H9 (cell line): ENCODE measurements at regions not wholly inside any gene's neighbourhood (a gene's known extent, or its start where the extent isn't known, plus 50 kb on each side); places are given as distances from the start of the nearest gene placed in this dataset.

Experiments
- DNase-seq: peaks from one replicate; pipeline ENCODE4 v3.0.0-alpha.2; 2017
- H2AFZ ChIP-seq: one replicate; pipeline ENCODE4 v1.6.1; 2013; ENCODE audit warnings: mild to moderate bottlenecking, low read length, control low read depth, moderate library complexity
- H2AK5ac ChIP-seq: 2 replicates; pipeline ENCODE4 v1.6.1; 2013; ENCODE audit warnings: low read length, control low read depth, mixed read lengths; ENCODE audit not compliant: insufficient read length
- H2BK120ac ChIP-seq: one replicate; pipeline ENCODE4 v1.6.1; 2013; ENCODE audit warnings: low read depth, mild to moderate bottlenecking, low read length, control low read depth, inconsistent platforms; ENCODE audit not compliant: poor library complexity, severe bottlenecking
- H2BK12ac ChIP-seq: 2 replicates; pipeline ENCODE4 v1.6.1; 2013; ENCODE audit warnings: low read length, control low read depth, mixed read lengths, low read depth; ENCODE audit not compliant: insufficient read length
- H2BK15ac ChIP-seq: 2 replicates; pipeline ENCODE4 v1.6.1; 2013; ENCODE audit warnings: low read depth, low read length, control low read depth
- H2BK20ac ChIP-seq: one replicate; pipeline ENCODE4 v1.6.1; 2013; ENCODE audit warnings: low read depth, mild to moderate bottlenecking, low read length, control low read depth, inconsistent platforms; ENCODE audit not compliant: poor library complexity, severe bottlenecking
- H2BK5ac ChIP-seq: 2 replicates; pipeline ENCODE4 v1.6.1; 2013; ENCODE audit warnings: low read length, control low read depth, mixed read lengths; ENCODE audit not compliant: insufficient read length
- H3K14ac ChIP-seq: 2 replicates; pipeline ENCODE4 v1.6.1; 2013; ENCODE audit warnings: low read length, control low read depth; ENCODE audit not compliant: insufficient read depth
- H3K18ac ChIP-seq: 2 replicates; pipeline ENCODE4 v1.6.1; 2013; ENCODE audit warnings: low read depth, mild to moderate bottlenecking, mixed read lengths, low read length, control low read depth; ENCODE audit not compliant: insufficient read length
- H3K23ac ChIP-seq: 2 replicates; pipeline ENCODE4 v1.6.1; 2013; ENCODE audit warnings: low read length, control low read depth, mixed read lengths, low read depth; ENCODE audit not compliant: insufficient read length
- H3K23me2 ChIP-seq: 2 replicates; pipeline ENCODE4 v1.6.1; 2013; ENCODE audit warnings: low read depth, mild to moderate bottlenecking, mixed read lengths, low read length, control low read depth; ENCODE audit not compliant: insufficient read length, poor library complexity, severe bottlenecking
- H3K27ac ChIP-seq: 2 replicates; pipeline ENCODE4 v1.5.1; 2013; ENCODE audit warnings: low read length, control low read depth, mixed read lengths, low read depth; ENCODE audit not compliant: insufficient read length
- H3K27me3 ChIP-seq: 2 replicates; pipeline ENCODE4 v1.6.1; 2013; ENCODE audit warnings: low read length, control low read depth, inconsistent platforms; ENCODE audit not compliant: insufficient read depth
- H3K4ac ChIP-seq: 2 replicates; pipeline ENCODE4 v1.6.1; 2013; ENCODE audit warnings: low read depth, mild to moderate bottlenecking, control low read depth, inconsistent platforms, low read length, moderate library complexity
- H3K4me1 ChIP-seq: 2 replicates; pipeline ENCODE4 v1.6.1; 2013; ENCODE audit warnings: low read length, control low read depth, inconsistent platforms; ENCODE audit not compliant: insufficient read depth
- H3K4me2 ChIP-seq: 2 replicates; pipeline ENCODE4 v1.6.1; 2013; ENCODE audit warnings: low read length, control low read depth, mixed read lengths; ENCODE audit not compliant: insufficient read length, insufficient read depth
- H3K56ac ChIP-seq: 2 replicates; pipeline ENCODE4 v1.6.1; 2013; ENCODE audit warnings: low read depth, mild to moderate bottlenecking, mixed read lengths, low read length, control low read depth; ENCODE audit not compliant: insufficient read length
- H3K79me1 ChIP-seq: 2 replicates; pipeline ENCODE4 v1.6.1; 2013; ENCODE audit warnings: low read depth, mild to moderate bottlenecking, moderate library complexity, low read length, control low read depth, inconsistent platforms; ENCODE audit not compliant: insufficient read depth, poor library complexity, severe bottlenecking
- H3K79me2 ChIP-seq: 2 replicates; pipeline ENCODE4 v1.6.1; 2013; ENCODE audit warnings: low read length, control low read depth, inconsistent platforms; ENCODE audit not compliant: insufficient read depth
- H3K9ac ChIP-seq: 2 replicates; pipeline ENCODE4 v1.6.1; 2013; ENCODE audit warnings: low read length, control low read depth, mixed read lengths; ENCODE audit not compliant: insufficient read length; ENCODE audit errors: extremely low read depth
- H3K9me3 ChIP-seq: one replicate; pipeline ENCODE4 v1.6.1; 2013; ENCODE audit warnings: low read depth, low read length, inconsistent platforms; ENCODE audit not compliant: control insufficient read depth
- H3T11ph ChIP-seq: one replicate; pipeline ENCODE4 v1.6.1; 2013; ENCODE audit warnings: mild to moderate bottlenecking, low read length, control low read depth, inconsistent platforms
- H4K20me1 ChIP-seq: one replicate; pipeline ENCODE4 v1.6.1; 2013; ENCODE audit not compliant: control insufficient read depth, insufficient read length, insufficient read depth
- H4K5ac ChIP-seq: 2 replicates; pipeline ENCODE4 v1.6.1; 2013; ENCODE audit warnings: low read depth, mild to moderate bottlenecking, mixed read lengths, low read length, control low read depth; ENCODE audit not compliant: insufficient read length
- H4K8ac ChIP-seq: replicated peaks from 2 replicates; pipeline ENCODE4 v1.6.1; 2013; ENCODE audit warnings: low read length, control low read depth, mixed read lengths, low read depth; ENCODE audit not compliant: insufficient read length
- H4K91ac ChIP-seq: 2 replicates; pipeline ENCODE4 v1.6.1; 2013; ENCODE audit warnings: low read depth, mild to moderate bottlenecking, moderate library complexity, mixed read lengths, low read length, control low read depth; ENCODE audit not compliant: insufficient read length
- H3K27ac Mint-ChIP-seq, 3 experiments: 2 replicates in 2 of 3; 3 replicates in 1 of 3; pipeline ENCODE4 v1.8.0; 2020 to 2021; ENCODE audit warnings: mixed read lengths in 3 of 3, mild to moderate bottlenecking in 1 of 3, moderate library complexity in 1 of 3
- H3K27me3 Mint-ChIP-seq: 2 replicates; pipeline ENCODE4 v1.8.0; 2021; ENCODE audit warnings: low read depth, mild to moderate bottlenecking, moderate library complexity, mixed read lengths
- H3K36me3 Mint-ChIP-seq, 3 experiments: 2 replicates in 2 of 3; 3 replicates in 1 of 3; pipeline ENCODE4 v1.8.0; 2020 to 2021; ENCODE audit warnings: low read depth in 3 of 3, mixed read lengths in 3 of 3; ENCODE audit not compliant: insufficient read depth in 1 of 3
- H3K4me1 Mint-ChIP-seq, 2 experiments: 2 replicates each; pipeline ENCODE4 v1.8.0; 2020; ENCODE audit warnings: mixed read lengths in 2 of 2
- H3K4me3 Mint-ChIP-seq, 2 experiments: 2 replicates in 1 of 2; 3 replicates in 1 of 2; pipeline ENCODE4 v1.8.0; 2020 to 2021; ENCODE audit warnings: mild to moderate bottlenecking in 2 of 2, mixed read lengths in 2 of 2, moderate library complexity in 1 of 2
- H3K9me3 Mint-ChIP-seq, 2 experiments: 2 replicates in 1 of 2; 3 replicates in 1 of 2; pipeline ENCODE4 v1.8.0; 2020; ENCODE audit warnings: mild to moderate bottlenecking in 2 of 2, mixed read lengths in 2 of 2, moderate library complexity in 1 of 2
- whole genome bisulfite sequencing: extraction: QIAGEN DNeasy Blood & Tissue Kit; methylation state at CpG from one replicate; pipeline ENCODE4 v1.1.7; 2013; ENCODE audit warnings: missing lambda C conversion rate, low lambda C conversion rate, mixed read lengths; ENCODE audit not compliant: insufficient read length; ENCODE audit errors: extremely low coverage; 5-methylcytosine and 5-hydroxymethylcytosine counted together
- TF ChIP-seq, protein P1 (sequence below): fragments of 200-600 bp; sonication (generic); conservative IDR thresholded peaks from 3 replicates; pipeline ENCODE4 v1.8.0; 2021; ENCODE audit warnings: antibody characterized with exemption, mild to moderate bottlenecking

DNA sequence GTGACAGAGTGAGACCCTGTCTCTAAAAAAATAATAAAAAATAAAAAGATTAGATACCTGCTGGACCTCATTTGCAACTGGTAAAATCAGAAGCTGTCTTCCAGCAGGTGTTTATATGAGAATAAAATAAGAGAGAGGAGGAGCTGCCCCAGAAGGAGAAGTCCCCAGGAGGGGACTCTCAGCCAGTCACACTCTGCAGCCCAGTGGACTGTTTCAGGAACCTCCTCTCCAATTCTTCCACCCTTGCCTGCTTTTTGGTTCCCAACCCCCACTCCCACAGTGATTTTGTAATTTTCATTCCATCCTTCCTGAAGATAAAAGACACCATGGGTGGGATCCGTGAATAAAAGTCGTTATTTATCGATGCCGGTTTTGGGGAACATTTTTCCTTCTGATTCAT lies 56.9 kb upstream of the TSHZ3 start:
- H3K9ac ChIP-seq: no peak overlapping the region
- WGBS: no CpG with 5 or more reads among the region's 4 CpGs
- no peak overlapping the region for H3T11ph ChIP-seq
- H3K56ac ChIP-seq: no peak overlapping the region
- H4K91ac ChIP-seq: no peak overlapping the region
- H3K27ac ChIP-seq: no peak overlapping the region
- no peak overlapping the region for H4K5ac ChIP-seq
- H3K4me2 ChIP-seq: no peak overlapping the region
- no peaks in the 10 kb centered on the region for H3K79me2 ChIP-seq
- no peak overlapping the region for H2BK15ac ChIP-seq
- H2BK5ac ChIP-seq: no peak overlapping the region
- Mint-ChIP-seq H3K27me3 (no peaks in the 10 kb centered on the region; the same call in 1 of the 2 replicates), H3K27ac (no peak overlapping the region; a peak in 1 of 7 replicates), H3K36me3 (peaks cover 0 to 3% (median 3%) of the 10 kb centered on the region in 3 experiments; a peak in 2 of 7 replicates), H3K4me1 (peaks cover 16 to 23% of the 10 kb centered on the region in 2 experiments), H3K9me3 (no peaks in the 10 kb centered on the region), H3K4me3 (no peak overlapping the region)
- H3K4me1 ChIP-seq: peaks cover 9% of the 10 kb centered on the region
- H4K8ac ChIP-seq: no peak overlapping the region
- H2BK20ac ChIP-seq: no peak overlapping the region
- DNase-seq: no peak
- H3K23me2 ChIP-seq: no peaks in the 10 kb centered on the region
- H3K14ac ChIP-seq: no peak overlapping the region
- no peak overlapping the region for H2AFZ ChIP-seq
- no peaks in the 10 kb centered on the region for H3K9me3 ChIP-seq
- no peak overlapping the region for H3K23ac ChIP-seq
- no peak overlapping the region for H2AK5ac ChIP-seq
- no peaks in the 10 kb centered on the region for H3K79me1 ChIP-seq
- H2BK12ac ChIP-seq: no peak overlapping the region
- H3K27me3 ChIP-seq: no peaks in the 10 kb centered on the region
- no peak overlapping the region for H2BK120ac ChIP-seq
- no peaks in the 10 kb centered on the region for H4K20me1 ChIP-seq
- H3K18ac ChIP-seq: no peak overlapping the region
- H3K4ac ChIP-seq: no peak overlapping the region
- TF ChIP-seq, protein P1, sequence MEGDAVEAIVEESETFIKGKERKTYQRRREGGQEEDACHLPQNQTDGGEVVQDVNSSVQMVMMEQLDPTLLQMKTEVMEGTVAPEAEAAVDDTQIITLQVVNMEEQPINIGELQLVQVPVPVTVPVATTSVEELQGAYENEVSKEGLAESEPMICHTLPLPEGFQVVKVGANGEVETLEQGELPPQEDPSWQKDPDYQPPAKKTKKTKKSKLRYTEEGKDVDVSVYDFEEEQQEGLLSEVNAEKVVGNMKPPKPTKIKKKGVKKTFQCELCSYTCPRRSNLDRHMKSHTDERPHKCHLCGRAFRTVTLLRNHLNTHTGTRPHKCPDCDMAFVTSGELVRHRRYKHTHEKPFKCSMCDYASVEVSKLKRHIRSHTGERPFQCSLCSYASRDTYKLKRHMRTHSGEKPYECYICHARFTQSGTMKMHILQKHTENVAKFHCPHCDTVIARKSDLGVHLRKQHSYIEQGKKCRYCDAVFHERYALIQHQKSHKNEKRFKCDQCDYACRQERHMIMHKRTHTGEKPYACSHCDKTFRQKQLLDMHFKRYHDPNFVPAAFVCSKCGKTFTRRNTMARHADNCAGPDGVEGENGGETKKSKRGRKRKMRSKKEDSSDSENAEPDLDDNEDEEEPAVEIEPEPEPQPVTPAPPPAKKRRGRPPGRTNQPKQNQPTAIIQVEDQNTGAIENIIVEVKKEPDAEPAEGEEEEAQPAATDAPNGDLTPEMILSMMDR: no peak
